Esophagus squamous epithelium (tissue), 5 donors: ENCODE measurements at regions not wholly inside any gene's neighbourhood (a gene's known extent, or its start where the extent isn't known, plus 50 kb on each side); places are given as distances from the start of the nearest gene placed in this dataset.

Experiments used
- DNase-seq: peaks from one replicate; lab custom pipeline; 2025; lab: John Stamatoyannopoulos, UW
- H3K27ac ChIP-seq, 4 donors: fragments of 200-600 bp; sonication (generic); one replicate each; pipeline ENCODE4 v1.5.1; 2016 to 2019; ENCODE audit warnings: mild to moderate bottlenecking in 1 of 4
- H3K27me3 ChIP-seq, 4 donors: fragments of 200-600 bp; sonication (generic); 1 replicate in 3 of 4; 2 replicates in 1 of 4; pipeline versions ENCODE4 v1.5.1 to v1.6.0; 2017 to 2021; ENCODE audit warnings: antibody characterized with exemption in 1 of 4
- H3K36me3 ChIP-seq, 3 donors: fragments of 200-600 bp; sonication (generic); one replicate each; pipeline ENCODE4 v1.5.1; 2016 to 2019
- H3K4me1 ChIP-seq, 3 donors: fragments of 200-600 bp; sonication (generic); one replicate each; pipeline ENCODE4 v1.5.1; 2017 to 2019
- H3K4me3 ChIP-seq, 4 donors: fragments of 200-600 bp; sonication (generic); 1 replicate in 3 of 4; 2 replicates in 1 of 4; pipeline ENCODE4 v1.5.1; 2016 to 2019; ENCODE audit warnings: mild to moderate bottlenecking in 2 of 4, moderate library complexity in 1 of 4
- H3K9me3 ChIP-seq, 3 donors: fragments of 200-600 bp; sonication (generic); one replicate each; pipeline ENCODE4 v1.5.1; 2016 to 2019
- POLR2A ChIP-seq, 4 donors: fragments of 450-650 bp; IDR thresholded peaks; one replicate each; pipeline ENCODE4 v1.6.1; 2017; ENCODE audit warnings: antibody characterized with exemption in 4 of 4, mild to moderate bottlenecking in 4 of 4, moderate library complexity in 3 of 4
- WGBS, 2 donors: methylation state at CpG; one replicate each; pipeline ENCODE4 v1.1.5; 2018; 5-methylcytosine and 5-hydroxymethylcytosine counted together
- intact Hi-C: fragments of 100-400 bp; cut with DNase I; formaldehyde crosslinking; loops from one replicate; pipeline ENCODE4 v1.15.0; 2022
- TF ChIP-seq, protein P1 (sequence below), 6 experiments: fragments of 450-650 bp in 4 of 6; fragments of 200-600 bp in 2 of 6; sonication (generic) in 2 of 6; IDR thresholded peaks; one replicate each; pipeline ENCODE4 v1.5.1; 2016 to 2019; ENCODE audit warnings: antibody characterized with exemption in 6 of 6, mild to moderate bottlenecking in 4 of 6, moderate library complexity in 4 of 6
- donor health status: DM: yes; HTN: yes; CAD: no.

GRCh38 chr1:4261327-4261726, 361.3 kb upstream of the C1orf174 start:
- no peaks in the 10 kb centered on the region for H3K4me1 ChIP-seq
- DNase-seq: no peak
- intact Hi-C loops: no loop called here

DNA sequence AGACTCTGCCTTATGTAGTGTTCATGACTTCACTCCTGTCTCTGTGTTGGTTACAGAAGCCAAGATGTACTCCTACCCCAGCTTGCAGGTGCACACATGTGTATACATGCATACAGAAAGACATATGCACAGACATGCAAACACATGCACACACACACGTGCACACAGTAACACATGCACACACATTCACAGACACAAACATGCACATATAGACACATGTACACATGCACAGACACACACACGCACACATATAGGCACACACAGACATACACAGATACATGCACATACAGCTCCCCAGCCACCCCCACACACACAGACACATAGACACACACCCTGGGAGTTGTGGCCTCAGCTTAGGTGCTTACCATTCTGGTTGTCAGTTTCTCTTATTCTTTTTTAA, 362.6 kb upstream of the C1orf174 start:
- intact Hi-C loops: no loop called here
- no peak for DNase-seq
- H3K9me3 ChIP-seq: peaks cover 0 to 15% (median 11%) of the 10 kb centered on the region in 3 donors
- WGBS, 2 donors: 70 to 95% methylated on average over 2 of the region's 2 CpGs
- no peak overlapping the region for H3K27ac ChIP-seq
- H3K36me3 ChIP-seq: no peaks in the 10 kb centered on the region
- H3K4me1 ChIP-seq: no peaks in the 10 kb centered on the region
- no peak overlapping the region for H3K4me3 ChIP-seq
- H3K27me3 ChIP-seq: peaks cover 0 to 3% (median 0%) of the 10 kb centered on the region in 4 donors
- TF ChIP-seq, protein P1, sequence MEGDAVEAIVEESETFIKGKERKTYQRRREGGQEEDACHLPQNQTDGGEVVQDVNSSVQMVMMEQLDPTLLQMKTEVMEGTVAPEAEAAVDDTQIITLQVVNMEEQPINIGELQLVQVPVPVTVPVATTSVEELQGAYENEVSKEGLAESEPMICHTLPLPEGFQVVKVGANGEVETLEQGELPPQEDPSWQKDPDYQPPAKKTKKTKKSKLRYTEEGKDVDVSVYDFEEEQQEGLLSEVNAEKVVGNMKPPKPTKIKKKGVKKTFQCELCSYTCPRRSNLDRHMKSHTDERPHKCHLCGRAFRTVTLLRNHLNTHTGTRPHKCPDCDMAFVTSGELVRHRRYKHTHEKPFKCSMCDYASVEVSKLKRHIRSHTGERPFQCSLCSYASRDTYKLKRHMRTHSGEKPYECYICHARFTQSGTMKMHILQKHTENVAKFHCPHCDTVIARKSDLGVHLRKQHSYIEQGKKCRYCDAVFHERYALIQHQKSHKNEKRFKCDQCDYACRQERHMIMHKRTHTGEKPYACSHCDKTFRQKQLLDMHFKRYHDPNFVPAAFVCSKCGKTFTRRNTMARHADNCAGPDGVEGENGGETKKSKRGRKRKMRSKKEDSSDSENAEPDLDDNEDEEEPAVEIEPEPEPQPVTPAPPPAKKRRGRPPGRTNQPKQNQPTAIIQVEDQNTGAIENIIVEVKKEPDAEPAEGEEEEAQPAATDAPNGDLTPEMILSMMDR (IDR thresholded peaks at IDR 0.05): no peak
- TF ChIP-seq POLR2A (IDR thresholded peaks at IDR 0.05): no peak

More at GRCh38 chr1:4261327-4261726, 361.3 kb upstream of the C1orf174 start:
- no peaks in the 10 kb centered on the region for H3K36me3 ChIP-seq
- H3K27me3 ChIP-seq: peaks cover 0 to 3% (median 0%) of the 10 kb centered on the region in 4 donors
- TF ChIP-seq POLR2A (IDR thresholded peaks at IDR 0.05): no peak
- TF ChIP-seq, protein P1 (IDR thresholded peaks at IDR 0.05): no peak
- 85 to 92% methylated on average over 2 of the region's 2 CpGs for WGBS, 2 donors
- H3K4me3 ChIP-seq: no peak overlapping the region
- peaks cover 0 to 15% (median 11%) of the 10 kb centered on the region in 3 donors for H3K9me3 ChIP-seq
- no peak overlapping the region for H3K27ac ChIP-seq

- no peak for DNase-seq
Observed at GRCh38 chr1:4263699-4264098, 363.6 kb upstream of the C1orf174 start.

GRCh38 chr1:4265836-4266235, 365.8 kb upstream of the C1orf174 start:
- TF ChIP-seq, protein P1 (IDR thresholded peaks at IDR 0.05): no peak
- no peak for TF ChIP-seq POLR2A (IDR thresholded peaks at IDR 0.05)
- H3K4me1 ChIP-seq: no peaks in the 10 kb centered on the region
- no peaks in the 10 kb centered on the region for H3K36me3 ChIP-seq
- H3K27me3 ChIP-seq: peaks cover 0 to 13% (median 0%) of the 10 kb centered on the region in 4 donors
- DNase-seq: no peak
- H3K4me3 ChIP-seq: no peak overlapping the region
- no peak overlapping the region for H3K27ac ChIP-seq
- WGBS, 2 donors: 71 to 75% methylated on average over 1 of the region's 1 CpG
- intact Hi-C loops: no loop called here
- no peaks in the 10 kb centered on the region for H3K9me3 ChIP-seq

More at GRCh38 chr1:4263699-4264098, 363.6 kb upstream of the C1orf174 start:
- Histone ChIP-seq H3K4me3 (no peak overlapping the region), H3K27me3 (peaks cover 0 to 5% (median 0%) of the 10 kb centered on the region in 4 donors), H3K36me3 (no peaks in the 10 kb centered on the region), H3K9me3 (peaks cover 0 to 4% (median under 1%) of the 10 kb centered on the region in 3 donors), H3K27ac (no peak overlapping the region), H3K4me1 (no peaks in the 10 kb centered on the region)
- intact Hi-C loops: no loop called here
- 32 to 51% methylated on average over 2 of the region's 2 CpGs for WGBS, 2 donors
- TF ChIP-seq POLR2A (IDR thresholded peaks at IDR 0.05): no peak
- TF ChIP-seq, protein P1 (IDR thresholded peaks at IDR 0.05): no peak

GRCh38 chr1:4267381-4268261, 367.5 kb upstream of the C1orf174 start:
- 36 to 70% methylated on average over 6 to 9 of the region's 12 CpGs for WGBS, 2 donors
- no peak for DNase-seq
- no peak overlapping the region for H3K4me3 ChIP-seq
- TF ChIP-seq POLR2A (IDR thresholded peaks at IDR 0.05): no peak
- TF ChIP-seq, protein P1 (IDR thresholded peaks at IDR 0.05): no peak
- H3K27ac ChIP-seq: no peak overlapping the region
- no peaks in the 10 kb centered on the region for H3K4me1 ChIP-seq
- H3K36me3 ChIP-seq: no peaks in the 10 kb centered on the region
- no peaks in the 10 kb centered on the region for H3K9me3 ChIP-seq
- intact Hi-C loops: no loop called here
- peaks cover 0 to 24% (median 0%) of the 10 kb centered on the region in 4 donors for H3K27me3 ChIP-seq
